PC-9 (cell line): ENCODE measurements at regions not wholly inside any gene's neighbourhood (a gene's known extent, or its start where the extent isn't known, plus 50 kb on each side); places are given as distances from the start of the nearest gene placed in this dataset.

Source experiments
- CTCF ChIP-seq: fragments of 200-600 bp; sonication (generic); conservative IDR thresholded peaks from 2 replicates; pipeline ENCODE4 v1.6.1; 2017; ENCODE audit warnings: mixed run types, antibody characterized with exemption, mild to moderate bottlenecking, moderate library complexity
- EZH2 ChIP-seq: fragments of 200-600 bp; sonication (generic); IDR thresholded peaks from 2 replicates; pipeline ENCODE4 v1.8.0; 2017; ENCODE audit warnings: antibody characterized with exemption, low read depth

DNA sequence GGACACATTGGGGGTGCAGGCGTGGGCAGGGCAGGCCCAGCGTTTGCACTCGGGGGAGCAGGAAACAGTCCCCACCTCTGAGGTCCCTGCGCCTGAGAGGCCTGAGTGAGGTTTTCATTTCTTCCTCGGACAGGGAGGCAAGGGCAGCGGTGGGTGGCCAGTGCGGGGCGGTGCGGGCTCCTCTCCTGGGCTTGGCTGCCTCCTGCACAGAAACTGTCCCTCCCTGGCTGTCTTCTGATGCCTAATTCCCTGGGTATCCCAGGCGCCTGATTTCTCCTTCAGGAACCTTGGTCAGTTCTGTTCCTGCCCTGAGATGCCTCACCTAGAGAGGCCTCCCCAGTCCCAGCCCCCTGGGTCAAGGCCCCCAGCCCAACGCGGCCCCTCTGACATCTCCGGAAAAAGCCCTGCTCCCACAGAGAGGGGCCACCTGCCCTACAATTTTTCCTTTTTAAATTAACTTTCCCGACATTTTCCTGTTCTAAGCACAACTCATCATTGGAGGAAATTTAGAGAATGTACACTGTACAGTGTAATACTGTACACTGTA is 260.3 kb downstream of the ADGRD1 start:
- no peak for TF ChIP-seq CTCF
- TF ChIP-seq EZH2: no peak
